ENCODE measurements at regions not wholly inside any gene's neighbourhood (a gene's known extent, or its start where the extent isn't known, plus 50 kb on each side); places are given as distances from the start of the nearest gene placed in this dataset.
"Not testable (repeated sequence)": the region's sequence is repeated elsewhere in the genome, so short reads cannot be mapped to it uniquely, and the experiment has no call there.

GRCh38 chr12:84043355-84043754 lies 869.2 kb downstream of the SLC6A15 start:
- no peak for TF ChIP-seq CTCF (IDR thresholded peaks at IDR 0.05; ENCODE audit: control extremely low read depth, extremely low read depth, low read depth, missing control alignments)

GRCh38 chr12:84038242-84038641 lies 874.4 kb downstream of the SLC6A15 start:
- CTCF ChIA-PET: no interaction called here

More at GRCh38 chr12:84043355-84043754, 869.2 kb downstream of the SLC6A15 start:
- POLR2A ChIA-PET: no interaction called here
- no peak for DNase-seq (ENCODE audit: extremely low spot score)
- CTCF ChIA-PET: no interaction called here

GRCh38 chr12:84036912-84037311 lies 875.7 kb downstream of the SLC6A15 start:
- ChIA-PET POLR2A (no interaction called here), CTCF (no interaction called here)
- TF ChIP-seq CTCF (IDR thresholded peaks at IDR 0.05; ENCODE audit: control extremely low read depth, extremely low read depth, low read depth, missing control alignments): no peak
- no peak for DNase-seq (ENCODE audit: extremely low spot score)

More at GRCh38 chr12:84038242-84038641, 874.4 kb downstream of the SLC6A15 start:
- TF ChIP-seq CTCF (IDR thresholded peaks at IDR 0.05; ENCODE audit: control extremely low read depth, extremely low read depth, low read depth, missing control alignments): no peak
- POLR2A ChIA-PET: no interaction called here
- DNase-seq (ENCODE audit: extremely low spot score): no peak

GRCh38 chr12:84035766-84036165 lies 876.8 kb downstream of the SLC6A15 start:
- DNase-seq (ENCODE audit: extremely low spot score): no peak
- ChIA-PET CTCF (no interaction called here), POLR2A (no interaction called here)
- TF ChIP-seq CTCF (IDR thresholded peaks at IDR 0.05; ENCODE audit: control extremely low read depth, extremely low read depth, low read depth, missing control alignments): no peak

GRCh38 chr12:84034871-84035270 lies 877.7 kb downstream of the SLC6A15 start:
- CTCF ChIA-PET: interaction anchor here (1.3 kb wide), 1 partner anchor 11 kb away, joined by 3 read pairs; no protein-coding TSS in a partner anchor
- POLR2A ChIA-PET: no interaction called here
- TF ChIP-seq CTCF (IDR thresholded peaks at IDR 0.05; ENCODE audit: control extremely low read depth, extremely low read depth, low read depth, missing control alignments): no peak
- DNase-seq (ENCODE audit: extremely low spot score): no peak

GRCh38 chr12:84033162-84033561 lies 879.4 kb downstream of the SLC6A15 start:
- no peak for TF ChIP-seq CTCF (IDR thresholded peaks at IDR 0.05; ENCODE audit: control extremely low read depth, extremely low read depth, low read depth, missing control alignments)
- ChIA-PET POLR2A (no interaction called here), CTCF (interaction anchor here (1.1 kb wide), 1 partner anchor 20 kb away, joined by 4 read pairs; no protein-coding TSS in a partner anchor)
- DNase-seq (ENCODE audit: extremely low spot score): no peak

GRCh38 chr12:84018556-84019179 lies 893.9 kb downstream of the SLC6A15 start:
- CTCF ChIA-PET; POLR2A ChIA-PET; DNase-seq (ENCODE audit: extremely low spot score): not testable (repeated sequence)

Measured in GM10248 (cell line).